ENCODE measurements at regions not wholly inside any gene's neighbourhood (a gene's known extent, or its start where the extent isn't known, plus 50 kb on each side); places are given as distances from the start of the nearest gene placed in this dataset.
"Not testable (repeated sequence)": the region's sequence is repeated elsewhere in the genome, so short reads cannot be mapped to it uniquely, and the experiment has no call there.

DNA sequence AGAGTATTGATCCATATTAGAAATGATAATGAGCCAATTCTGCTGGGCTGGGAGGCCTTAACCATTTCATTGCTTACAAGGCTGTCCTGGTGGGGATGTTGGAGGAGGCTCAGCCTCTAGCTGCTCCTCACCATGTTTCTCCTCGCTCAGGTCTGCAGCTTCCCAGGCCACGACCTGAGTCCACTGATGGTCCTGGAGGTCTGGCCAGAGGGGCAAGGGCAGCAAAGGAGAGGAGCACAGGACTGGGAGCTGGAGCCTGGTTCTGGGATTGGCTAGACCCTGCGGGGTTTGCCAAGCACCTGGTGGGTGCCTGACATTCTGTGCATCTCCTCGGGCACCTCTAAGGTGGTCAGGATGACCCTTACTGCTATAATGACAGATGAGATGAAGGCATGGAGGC lies 92.6 kb downstream of the KIF26A start:
- ATAC-seq (ENCODE audit: insufficient read depth, low read depth) (no peak), DNase-seq (no peak)
- no peak for TF ChIP-seq EZH2 (IDR thresholded peaks at IDR 0.05; ENCODE audit: borderline replicate concordance, low read depth, low read length, severe bottlenecking)
- Histone ChIP-seq H3K27me3 (ENCODE audit: insufficient read depth, low read length, poor library complexity) (no peaks in the 10 kb centered on the region), H3K9me3 (ENCODE audit: insufficient read depth, low read length, severe bottlenecking) (peaks cover 19% of the 10 kb centered on the region), H3K36me3 (ENCODE audit: insufficient read depth, low read length) (no peaks in the 10 kb centered on the region), H3K4me3 (ENCODE audit: low read depth in 1 of 2, low read length in 2 of 2) (no peak overlapping the region), H2AFZ (ENCODE audit: low read depth, low read length) (no peak overlapping the region), H3K9ac (ENCODE audit: low read depth, low read length) (no peak overlapping the region), H3K79me2 (ENCODE audit: insufficient read depth, low read length) (no peaks in the 10 kb centered on the region), H3K27ac (ENCODE audit: low read length) (no peak overlapping the region), H3K4me1 (ENCODE audit: insufficient read depth, low read length) (no peaks in the 10 kb centered on the region), H3K4me2 (ENCODE audit: insufficient read depth, low read length) (no peak overlapping the region), H4K20me1 (ENCODE audit: insufficient read depth, low read length) (no peaks in the 10 kb centered on the region)

GRCh38 chr14:104232070-104232484 lies 93.7 kb downstream of the KIF26A start:
- DNase-seq (no peak), ATAC-seq (ENCODE audit: insufficient read depth, low read depth) (no peak)
- Histone ChIP-seq H3K27ac (ENCODE audit: low read length) (no peak overlapping the region), H3K27me3 (ENCODE audit: insufficient read depth, low read length, poor library complexity) (no peaks in the 10 kb centered on the region), H3K4me2 (ENCODE audit: insufficient read depth, low read length) (no peak overlapping the region), H3K4me3 (ENCODE audit: low read depth in 1 of 2, low read length in 2 of 2) (no peak overlapping the region), H3K79me2 (ENCODE audit: insufficient read depth, low read length) (no peaks in the 10 kb centered on the region), H3K4me1 (ENCODE audit: insufficient read depth, low read length) (no peaks in the 10 kb centered on the region), H4K20me1 (ENCODE audit: insufficient read depth, low read length) (no peaks in the 10 kb centered on the region), H3K9ac (ENCODE audit: low read depth, low read length) (no peak overlapping the region), H2AFZ (ENCODE audit: low read depth, low read length) (no peak overlapping the region), H3K9me3 (ENCODE audit: insufficient read depth, low read length, severe bottlenecking) (peaks cover 19% of the 10 kb centered on the region), H3K36me3 (ENCODE audit: insufficient read depth, low read length) (no peaks in the 10 kb centered on the region)
- TF ChIP-seq, protein P1, sequence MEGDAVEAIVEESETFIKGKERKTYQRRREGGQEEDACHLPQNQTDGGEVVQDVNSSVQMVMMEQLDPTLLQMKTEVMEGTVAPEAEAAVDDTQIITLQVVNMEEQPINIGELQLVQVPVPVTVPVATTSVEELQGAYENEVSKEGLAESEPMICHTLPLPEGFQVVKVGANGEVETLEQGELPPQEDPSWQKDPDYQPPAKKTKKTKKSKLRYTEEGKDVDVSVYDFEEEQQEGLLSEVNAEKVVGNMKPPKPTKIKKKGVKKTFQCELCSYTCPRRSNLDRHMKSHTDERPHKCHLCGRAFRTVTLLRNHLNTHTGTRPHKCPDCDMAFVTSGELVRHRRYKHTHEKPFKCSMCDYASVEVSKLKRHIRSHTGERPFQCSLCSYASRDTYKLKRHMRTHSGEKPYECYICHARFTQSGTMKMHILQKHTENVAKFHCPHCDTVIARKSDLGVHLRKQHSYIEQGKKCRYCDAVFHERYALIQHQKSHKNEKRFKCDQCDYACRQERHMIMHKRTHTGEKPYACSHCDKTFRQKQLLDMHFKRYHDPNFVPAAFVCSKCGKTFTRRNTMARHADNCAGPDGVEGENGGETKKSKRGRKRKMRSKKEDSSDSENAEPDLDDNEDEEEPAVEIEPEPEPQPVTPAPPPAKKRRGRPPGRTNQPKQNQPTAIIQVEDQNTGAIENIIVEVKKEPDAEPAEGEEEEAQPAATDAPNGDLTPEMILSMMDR (IDR thresholded peaks at IDR 0.05; ENCODE audit: borderline replicate concordance, extremely low read depth, low read length, poor library complexity, severe bottlenecking): no peak
- no peak for TF ChIP-seq EZH2 (IDR thresholded peaks at IDR 0.05; ENCODE audit: borderline replicate concordance, low read depth, low read length, severe bottlenecking)

GRCh38 chr14:104234007-104234786 lies 95.8 kb downstream of the KIF26A start:
- not testable (repeated sequence) for H3K9ac ChIP-seq (ENCODE audit: low read depth, low read length); H3K4me1 ChIP-seq (ENCODE audit: insufficient read depth, low read length); H3K36me3 ChIP-seq (ENCODE audit: insufficient read depth, low read length); H2AFZ ChIP-seq (ENCODE audit: low read depth, low read length); H3K4me2 ChIP-seq (ENCODE audit: insufficient read depth, low read length); H3K4me3 ChIP-seq (ENCODE audit: low read depth in 1 of 2, low read length in 2 of 2); H3K79me2 ChIP-seq (ENCODE audit: insufficient read depth, low read length); H3K27ac ChIP-seq (ENCODE audit: low read length); DNase-seq; H4K20me1 ChIP-seq (ENCODE audit: insufficient read depth, low read length); ATAC-seq (ENCODE audit: insufficient read depth, low read depth); H3K27me3 ChIP-seq (ENCODE audit: insufficient read depth, low read length, poor library complexity)
- H3K9me3 ChIP-seq (ENCODE audit: insufficient read depth, low read length, severe bottlenecking): peaks cover 25% of the 10 kb centered on the region

DNA sequence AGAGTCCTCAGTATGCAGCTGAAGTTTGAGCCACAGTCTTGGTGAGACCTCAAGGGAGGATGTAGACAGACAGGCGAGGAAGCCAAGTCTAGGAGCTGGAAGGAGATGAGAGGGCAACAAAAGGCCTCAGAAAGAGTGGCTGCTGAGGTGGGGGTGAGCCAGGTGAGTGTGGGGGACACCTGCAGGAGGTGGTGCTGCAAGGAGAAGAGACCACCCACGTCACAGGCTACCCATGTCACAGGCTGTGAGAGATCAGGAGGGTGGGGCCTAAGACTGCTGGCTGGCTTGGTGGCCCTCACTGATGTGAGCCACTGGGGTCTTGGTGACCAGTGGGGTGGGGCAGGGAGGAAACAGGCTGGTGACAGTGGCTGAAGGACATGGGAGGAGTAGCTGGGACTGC lies 97.3 kb downstream of the KIF26A start:
- Histone ChIP-seq H3K36me3 (ENCODE audit: insufficient read depth, low read length) (no peaks in the 10 kb centered on the region), H3K4me2 (ENCODE audit: insufficient read depth, low read length) (no peak overlapping the region), H2AFZ (ENCODE audit: low read depth, low read length) (no peak overlapping the region), H3K9me3 (ENCODE audit: insufficient read depth, low read length, severe bottlenecking) (peaks cover 25% of the 10 kb centered on the region), H4K20me1 (ENCODE audit: insufficient read depth, low read length) (no peaks in the 10 kb centered on the region), H3K4me3 (ENCODE audit: low read depth in 1 of 2, low read length in 2 of 2) (no peak overlapping the region), H3K79me2 (ENCODE audit: insufficient read depth, low read length) (no peaks in the 10 kb centered on the region), H3K27ac (ENCODE audit: low read length) (no peak overlapping the region), H3K27me3 (ENCODE audit: insufficient read depth, low read length, poor library complexity) (no peaks in the 10 kb centered on the region), H3K9ac (ENCODE audit: low read depth, low read length) (no peak overlapping the region), H3K4me1 (ENCODE audit: insufficient read depth, low read length) (no peaks in the 10 kb centered on the region)
- no peak for TF ChIP-seq EZH2 (IDR thresholded peaks at IDR 0.05; ENCODE audit: borderline replicate concordance, low read depth, low read length, severe bottlenecking)
- TF ChIP-seq, protein P1 (IDR thresholded peaks at IDR 0.05; ENCODE audit: borderline replicate concordance, extremely low read depth, low read length, poor library complexity, severe bottlenecking): no peak
- DNase-seq: no peak
- ATAC-seq (ENCODE audit: insufficient read depth, low read depth): no peak
